ENCODE measurements at regions not wholly inside any gene's neighbourhood (a gene's known extent, or its start where the extent isn't known, plus 50 kb on each side); places are given as distances from the start of the nearest gene placed in this dataset.

- no peak for TF ChIP-seq POLR2A (IDR thresholded peaks at IDR 0.05; ENCODE audit: low read length)
- TF ChIP-seq GATA1 (IDR thresholded peaks at IDR 0.05; ENCODE audit: low read depth, low read length), result no peak
Measured at GRCh38 chr2:189374481-189374880, 66.8 kb upstream of the WDR75 start.
